H9 (cell line): ENCODE measurements at regions not wholly inside any gene's neighbourhood (a gene's known extent, or its start where the extent isn't known, plus 50 kb on each side); places are given as distances from the start of the nearest gene placed in this dataset.

Experiments used
- DNase-seq: peaks from one replicate; pipeline ENCODE4 v3.0.0-alpha.2; 2017
- H2AFZ ChIP-seq: one replicate; pipeline ENCODE4 v1.6.1; 2013; ENCODE audit warnings: mild to moderate bottlenecking, low read length, control low read depth, moderate library complexity
- H2AK5ac ChIP-seq: 2 replicates; pipeline ENCODE4 v1.6.1; 2013; ENCODE audit warnings: low read length, control low read depth, mixed read lengths; ENCODE audit not compliant: insufficient read length
- H2BK120ac ChIP-seq: one replicate; pipeline ENCODE4 v1.6.1; 2013; ENCODE audit warnings: low read depth, mild to moderate bottlenecking, low read length, control low read depth, inconsistent platforms; ENCODE audit not compliant: poor library complexity, severe bottlenecking
- H2BK12ac ChIP-seq: 2 replicates; pipeline ENCODE4 v1.6.1; 2013; ENCODE audit warnings: low read length, control low read depth, mixed read lengths, low read depth; ENCODE audit not compliant: insufficient read length
- H2BK15ac ChIP-seq: 2 replicates; pipeline ENCODE4 v1.6.1; 2013; ENCODE audit warnings: low read depth, low read length, control low read depth
- H2BK20ac ChIP-seq: one replicate; pipeline ENCODE4 v1.6.1; 2013; ENCODE audit warnings: low read depth, mild to moderate bottlenecking, low read length, control low read depth, inconsistent platforms; ENCODE audit not compliant: poor library complexity, severe bottlenecking
- H2BK5ac ChIP-seq: 2 replicates; pipeline ENCODE4 v1.6.1; 2013; ENCODE audit warnings: low read length, control low read depth, mixed read lengths; ENCODE audit not compliant: insufficient read length
- H3K14ac ChIP-seq: 2 replicates; pipeline ENCODE4 v1.6.1; 2013; ENCODE audit warnings: low read length, control low read depth; ENCODE audit not compliant: insufficient read depth
- H3K18ac ChIP-seq: 2 replicates; pipeline ENCODE4 v1.6.1; 2013; ENCODE audit warnings: low read depth, mild to moderate bottlenecking, mixed read lengths, low read length, control low read depth; ENCODE audit not compliant: insufficient read length
- H3K23ac ChIP-seq: 2 replicates; pipeline ENCODE4 v1.6.1; 2013; ENCODE audit warnings: low read length, control low read depth, mixed read lengths, low read depth; ENCODE audit not compliant: insufficient read length
- H3K23me2 ChIP-seq: 2 replicates; pipeline ENCODE4 v1.6.1; 2013; ENCODE audit warnings: low read depth, mild to moderate bottlenecking, mixed read lengths, low read length, control low read depth; ENCODE audit not compliant: insufficient read length, poor library complexity, severe bottlenecking
- H3K27ac ChIP-seq: 2 replicates; pipeline ENCODE4 v1.5.1; 2013; ENCODE audit warnings: low read length, control low read depth, mixed read lengths, low read depth; ENCODE audit not compliant: insufficient read length
- H3K27me3 ChIP-seq: 2 replicates; pipeline ENCODE4 v1.6.1; 2013; ENCODE audit warnings: low read length, control low read depth, inconsistent platforms; ENCODE audit not compliant: insufficient read depth
- H3K4ac ChIP-seq: 2 replicates; pipeline ENCODE4 v1.6.1; 2013; ENCODE audit warnings: low read depth, mild to moderate bottlenecking, control low read depth, inconsistent platforms, low read length, moderate library complexity
- H3K4me1 ChIP-seq: 2 replicates; pipeline ENCODE4 v1.6.1; 2013; ENCODE audit warnings: low read length, control low read depth, inconsistent platforms; ENCODE audit not compliant: insufficient read depth
- H3K4me2 ChIP-seq: 2 replicates; pipeline ENCODE4 v1.6.1; 2013; ENCODE audit warnings: low read length, control low read depth, mixed read lengths; ENCODE audit not compliant: insufficient read length, insufficient read depth
- H3K56ac ChIP-seq: 2 replicates; pipeline ENCODE4 v1.6.1; 2013; ENCODE audit warnings: low read depth, mild to moderate bottlenecking, mixed read lengths, low read length, control low read depth; ENCODE audit not compliant: insufficient read length
- H3K79me1 ChIP-seq: 2 replicates; pipeline ENCODE4 v1.6.1; 2013; ENCODE audit warnings: low read depth, mild to moderate bottlenecking, moderate library complexity, low read length, control low read depth, inconsistent platforms; ENCODE audit not compliant: insufficient read depth, poor library complexity, severe bottlenecking
- H3K79me2 ChIP-seq: 2 replicates; pipeline ENCODE4 v1.6.1; 2013; ENCODE audit warnings: low read length, control low read depth, inconsistent platforms; ENCODE audit not compliant: insufficient read depth
- H3K9ac ChIP-seq: 2 replicates; pipeline ENCODE4 v1.6.1; 2013; ENCODE audit warnings: low read length, control low read depth, mixed read lengths; ENCODE audit not compliant: insufficient read length; ENCODE audit errors: extremely low read depth
- H3K9me3 ChIP-seq: one replicate; pipeline ENCODE4 v1.6.1; 2013; ENCODE audit warnings: low read depth, low read length, inconsistent platforms; ENCODE audit not compliant: control insufficient read depth
- H3T11ph ChIP-seq: one replicate; pipeline ENCODE4 v1.6.1; 2013; ENCODE audit warnings: mild to moderate bottlenecking, low read length, control low read depth, inconsistent platforms
- H4K20me1 ChIP-seq: one replicate; pipeline ENCODE4 v1.6.1; 2013; ENCODE audit not compliant: control insufficient read depth, insufficient read length, insufficient read depth
- H4K5ac ChIP-seq: 2 replicates; pipeline ENCODE4 v1.6.1; 2013; ENCODE audit warnings: low read depth, mild to moderate bottlenecking, mixed read lengths, low read length, control low read depth; ENCODE audit not compliant: insufficient read length
- H4K8ac ChIP-seq: replicated peaks from 2 replicates; pipeline ENCODE4 v1.6.1; 2013; ENCODE audit warnings: low read length, control low read depth, mixed read lengths, low read depth; ENCODE audit not compliant: insufficient read length
- H4K91ac ChIP-seq: 2 replicates; pipeline ENCODE4 v1.6.1; 2013; ENCODE audit warnings: low read depth, mild to moderate bottlenecking, moderate library complexity, mixed read lengths, low read length, control low read depth; ENCODE audit not compliant: insufficient read length
- H3K27ac Mint-ChIP-seq, 3 experiments: 2 replicates in 2 of 3; 3 replicates in 1 of 3; pipeline ENCODE4 v1.8.0; 2020 to 2021; ENCODE audit warnings: mixed read lengths in 3 of 3, mild to moderate bottlenecking in 1 of 3, moderate library complexity in 1 of 3
- H3K27me3 Mint-ChIP-seq: 2 replicates; pipeline ENCODE4 v1.8.0; 2021; ENCODE audit warnings: low read depth, mild to moderate bottlenecking, moderate library complexity, mixed read lengths
- H3K36me3 Mint-ChIP-seq, 3 experiments: 2 replicates in 2 of 3; 3 replicates in 1 of 3; pipeline ENCODE4 v1.8.0; 2020 to 2021; ENCODE audit warnings: low read depth in 3 of 3, mixed read lengths in 3 of 3; ENCODE audit not compliant: insufficient read depth in 1 of 3
- H3K4me1 Mint-ChIP-seq, 2 experiments: 2 replicates each; pipeline ENCODE4 v1.8.0; 2020; ENCODE audit warnings: mixed read lengths in 2 of 2
- H3K4me3 Mint-ChIP-seq, 2 experiments: 2 replicates in 1 of 2; 3 replicates in 1 of 2; pipeline ENCODE4 v1.8.0; 2020 to 2021; ENCODE audit warnings: mild to moderate bottlenecking in 2 of 2, mixed read lengths in 2 of 2, moderate library complexity in 1 of 2
- H3K9me3 Mint-ChIP-seq, 2 experiments: 2 replicates in 1 of 2; 3 replicates in 1 of 2; pipeline ENCODE4 v1.8.0; 2020; ENCODE audit warnings: mild to moderate bottlenecking in 2 of 2, mixed read lengths in 2 of 2, moderate library complexity in 1 of 2
- TF ChIP-seq, protein P1 (sequence below): fragments of 200-600 bp; sonication (generic); conservative IDR thresholded peaks from 3 replicates; pipeline ENCODE4 v1.8.0; 2021; ENCODE audit warnings: antibody characterized with exemption, mild to moderate bottlenecking

DNA sequence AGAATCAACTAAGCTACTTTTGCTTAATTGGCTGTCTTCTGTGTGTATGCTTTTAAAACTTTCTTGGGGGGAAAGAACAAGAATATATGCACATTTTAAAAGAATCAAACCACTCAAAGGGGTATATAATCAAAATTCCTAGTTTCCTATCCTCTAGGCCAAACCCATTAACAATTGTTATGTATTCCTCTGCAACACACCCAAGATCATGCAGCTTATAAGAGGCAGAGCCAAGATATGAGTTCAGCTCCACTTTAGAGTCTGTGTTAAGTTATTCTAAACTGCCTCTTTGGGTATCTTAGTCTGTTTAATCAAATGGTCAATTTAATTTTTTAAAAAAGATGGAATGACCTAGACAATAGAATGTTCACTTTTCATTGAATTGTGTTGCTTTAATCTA lies 326.1 kb upstream of the IL12A start:
- H3K56ac ChIP-seq, result no peak overlapping the region
- no peak overlapping the region for H3K4ac ChIP-seq
- H2BK120ac ChIP-seq, result no peak overlapping the region
- peaks cover 2% of the 10 kb centered on the region; the same call in 1 of the 2 replicates for H3K27me3 Mint-ChIP-seq
- no peak overlapping the region for H2AFZ ChIP-seq
- no peak overlapping the region for H3K27ac ChIP-seq
- H3K9me3 Mint-ChIP-seq, result peaks cover 5 to 8% of the 10 kb centered on the region in 2 experiments; a peak in 4 of 5 replicates
- H3K23me2 ChIP-seq, result no peaks in the 10 kb centered on the region
- no peaks in the 10 kb centered on the region for H3K79me2 ChIP-seq
- no peak overlapping the region for H3K4me3 Mint-ChIP-seq
- H4K20me1 ChIP-seq, result peaks cover 3% of the 10 kb centered on the region
- H3K36me3 Mint-ChIP-seq, result peaks cover 0 to 3% (median 0%) of the 10 kb centered on the region in 3 experiments; a peak in 3 of 7 replicates
- no peaks in the 10 kb centered on the region for H3K9me3 ChIP-seq
- H2BK5ac ChIP-seq, result no peak overlapping the region
- no peak overlapping the region for H3K23ac ChIP-seq
- H2BK20ac ChIP-seq, result no peak overlapping the region
- H4K8ac ChIP-seq, result no peak overlapping the region
- no peaks in the 10 kb centered on the region for H3K4me1 Mint-ChIP-seq
- no peaks in the 10 kb centered on the region for H3K4me1 ChIP-seq
- no peaks in the 10 kb centered on the region for H3K27me3 ChIP-seq
- no peak overlapping the region for H3T11ph ChIP-seq
- no peaks in the 10 kb centered on the region for H3K79me1 ChIP-seq
- no peak overlapping the region for H3K9ac ChIP-seq
- H3K27ac Mint-ChIP-seq, result no peak overlapping the region
- no peak overlapping the region for H4K91ac ChIP-seq
- no peak overlapping the region for H2BK15ac ChIP-seq
- TF ChIP-seq, protein P1, sequence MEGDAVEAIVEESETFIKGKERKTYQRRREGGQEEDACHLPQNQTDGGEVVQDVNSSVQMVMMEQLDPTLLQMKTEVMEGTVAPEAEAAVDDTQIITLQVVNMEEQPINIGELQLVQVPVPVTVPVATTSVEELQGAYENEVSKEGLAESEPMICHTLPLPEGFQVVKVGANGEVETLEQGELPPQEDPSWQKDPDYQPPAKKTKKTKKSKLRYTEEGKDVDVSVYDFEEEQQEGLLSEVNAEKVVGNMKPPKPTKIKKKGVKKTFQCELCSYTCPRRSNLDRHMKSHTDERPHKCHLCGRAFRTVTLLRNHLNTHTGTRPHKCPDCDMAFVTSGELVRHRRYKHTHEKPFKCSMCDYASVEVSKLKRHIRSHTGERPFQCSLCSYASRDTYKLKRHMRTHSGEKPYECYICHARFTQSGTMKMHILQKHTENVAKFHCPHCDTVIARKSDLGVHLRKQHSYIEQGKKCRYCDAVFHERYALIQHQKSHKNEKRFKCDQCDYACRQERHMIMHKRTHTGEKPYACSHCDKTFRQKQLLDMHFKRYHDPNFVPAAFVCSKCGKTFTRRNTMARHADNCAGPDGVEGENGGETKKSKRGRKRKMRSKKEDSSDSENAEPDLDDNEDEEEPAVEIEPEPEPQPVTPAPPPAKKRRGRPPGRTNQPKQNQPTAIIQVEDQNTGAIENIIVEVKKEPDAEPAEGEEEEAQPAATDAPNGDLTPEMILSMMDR, result no peak
- H3K4me2 ChIP-seq, result no peak overlapping the region
- no peak overlapping the region for H3K14ac ChIP-seq
- no peak for DNase-seq
- H4K5ac ChIP-seq, result no peak overlapping the region
- no peak overlapping the region for H2BK12ac ChIP-seq
- H3K18ac ChIP-seq, result no peak overlapping the region
- no peak overlapping the region for H2AK5ac ChIP-seq
